Naive thymus-derived CD4-positive, alpha-beta T cell (primary cell): ENCODE measurements at regions not wholly inside any gene's neighbourhood (a gene's known extent, or its start where the extent isn't known, plus 50 kb on each side); places are given as distances from the start of the nearest gene placed in this dataset.

Source experiments
- ATAC-seq: fragments of 150-1000 bp; cut with Tn5 transposase; 2 replicates; pipeline ENCODE4 v1.10.0; 2021; ENCODE audit warnings: mild to moderate bottlenecking, moderate library complexity
- CTCF ChIA-PET: fragments of 350-600 bp; sonication (Branson Sonifier 250); formaldehyde crosslinking; loops from one replicate; lab custom pipeline; 2021; ENCODE audit warnings: antibody characterized with exemption; lab: Charles Lee
- POLR2A ChIA-PET: fragments of 350-600 bp; sonication (Branson Sonifier 250); formaldehyde crosslinking; loops from one replicate; lab custom pipeline; 2021; ENCODE audit warnings: antibody characterized with exemption, inconsistent platforms; lab: Charles Lee
- DNase-seq, 9 donors: peaks; one replicate each; pipeline versions ENCODE4 v3.0.0 to v3.0.0-alpha.2; 2020 to 2022; ENCODE audit warnings: mixed read lengths in 1 of 9
- H3K27ac ChIP-seq: one replicate; pipeline ENCODE4 v1.7.0; 2013; ENCODE audit warnings: mild to moderate bottlenecking, low read depth, low read length, moderate library complexity
- H3K27me3 ChIP-seq, 2 donors: one replicate each; pipeline ENCODE4 v1.7.0; 2013; ENCODE audit warnings: low read length in 2 of 2, mild to moderate bottlenecking in 2 of 2, moderate library complexity in 2 of 2; ENCODE audit not compliant: control insufficient read depth in 2 of 2, insufficient read depth in 2 of 2
- H3K36me3 ChIP-seq, 3 experiments: 1 replicate in 2 of 3; 2 replicates in 1 of 3; pipeline ENCODE4 v1.7.0; 2013; ENCODE audit warnings: low read length in 3 of 3, mild to moderate bottlenecking in 3 of 3, moderate library complexity in 1 of 3; ENCODE audit not compliant: insufficient read depth in 3 of 3, control insufficient read depth in 2 of 3
- H3K4me1 ChIP-seq, 2 donors: one replicate each; pipeline ENCODE4 v1.7.0; 2013; ENCODE audit warnings: low read length in 2 of 2, mild to moderate bottlenecking in 2 of 2, moderate library complexity in 1 of 2; ENCODE audit not compliant: control insufficient read depth in 2 of 2, insufficient read depth in 2 of 2
- H3K4me3 ChIP-seq: 2 replicates; pipeline ENCODE4 v1.7.0; 2013; ENCODE audit warnings: mild to moderate bottlenecking, low read length
- H3K9me3 ChIP-seq, 3 experiments: 1 replicate in 2 of 3; 2 replicates in 1 of 3; pipeline ENCODE4 v1.7.0; 2013; ENCODE audit warnings: low read length in 3 of 3; ENCODE audit not compliant: control insufficient read depth in 2 of 3
- H3K27ac Mint-ChIP-seq, 9 donors: one replicate each; pipeline ENCODE4 v1.8.0; 2020 to 2022; ENCODE audit warnings: mixed read lengths in 9 of 9, mild to moderate bottlenecking in 8 of 9, moderate library complexity in 5 of 9, inconsistent platforms in 2 of 9
- H3K27me3 Mint-ChIP-seq, 5 donors: one replicate each; pipeline ENCODE4 v1.8.0; 2021 to 2022; ENCODE audit warnings: mixed read lengths in 5 of 5, mild to moderate bottlenecking in 1 of 5
- H3K36me3 Mint-ChIP-seq, 5 donors: one replicate each; pipeline ENCODE4 v1.8.0; 2020 to 2022; ENCODE audit warnings: mixed read lengths in 5 of 5, mild to moderate bottlenecking in 3 of 5, inconsistent platforms in 1 of 5
- H3K4me1 Mint-ChIP-seq, 7 donors: one replicate each; pipeline ENCODE4 v1.8.0; 2020 to 2022; ENCODE audit warnings: mixed read lengths in 7 of 7, mild to moderate bottlenecking in 3 of 7, inconsistent platforms in 1 of 7
- H3K4me3 Mint-ChIP-seq, 10 donors: one replicate each; pipeline ENCODE4 v1.8.0; 2020 to 2022; ENCODE audit warnings: mild to moderate bottlenecking in 10 of 10, mixed read lengths in 10 of 10, moderate library complexity in 6 of 10, inconsistent platforms in 2 of 10
- H3K9me3 Mint-ChIP-seq, 11 donors: one replicate each; pipeline ENCODE4 v1.8.0; 2020 to 2022; ENCODE audit warnings: mixed read lengths in 11 of 11, mild to moderate bottlenecking in 4 of 11, inconsistent platforms in 1 of 11, moderate library complexity in 1 of 11
- intact Hi-C, 2 donors: fragments of 100-400 bp; cut with micrococcal nuclease; formaldehyde crosslinking; loops; one replicate each; pipeline ENCODE4 v1.15.1; 2023

- no peaks in the 10 kb centered on the region for H3K4me1 ChIP-seq
- no peaks in the 10 kb centered on the region for H3K27me3 ChIP-seq
- H3K36me3 ChIP-seq: no peaks in the 10 kb centered on the region
- ChIA-PET CTCF (interaction anchor here (1.6 kb wide), 1 partner anchor 13 kb away, joined by 3 read pairs; no protein-coding TSS in a partner anchor), POLR2A (no interaction called here)
- ATAC-seq: no peak
- Mint-ChIP-seq H3K4me3 (no peak overlapping the region), H3K27ac (no peak overlapping the region), H3K4me1 (no peaks in the 10 kb centered on the region), H3K9me3 (peaks cover 0 to 19% (median 5%) of the 10 kb centered on the region in 11 donors), H3K36me3 (peaks cover 0 to 4% (median 0%) of the 10 kb centered on the region in 5 donors), H3K27me3 (peaks cover 0 to 9% (median 4%) of the 10 kb centered on the region in 5 donors)
- DNase-seq: no peak
- intact Hi-C loops: no loop called here
- H3K9me3 ChIP-seq: no peaks in the 10 kb centered on the region
- no peak overlapping the region for H3K27ac ChIP-seq
- no peak overlapping the region for H3K4me3 ChIP-seq
Observed at GRCh38 chr16:8459085-8459733, 131.1 kb downstream of the TMEM114 start.

- H3K4me3 ChIP-seq: no peak overlapping the region
- CTCF ChIA-PET: interaction anchor here (1.6 kb wide), 1 partner anchor 13 kb away, joined by 3 read pairs; no protein-coding TSS in a partner anchor
- DNase-seq: no peak
Observed at GRCh38 chr16:8458481-8459046, 131.7 kb downstream of the TMEM114 start.

GRCh38 chr16:8453359-8453758 lies 137.0 kb downstream of the TMEM114 start:
- ATAC-seq (no peak), DNase-seq (no peak)
- intact Hi-C loops: no loop called here
- Mint-ChIP-seq H3K4me3 (no peak overlapping the region), H3K27me3 (peaks cover 0 to 25% (median 3%) of the 10 kb centered on the region in 5 donors), H3K27ac (no peak overlapping the region), H3K4me1 (no peaks in the 10 kb centered on the region), H3K36me3 (peaks cover 0 to 4% (median 0%) of the 10 kb centered on the region in 5 donors), H3K9me3 (peaks cover 0 to 17% (median 4%) of the 10 kb centered on the region in 11 donors)
- CTCF ChIA-PET: no interaction called here
- no peak overlapping the region for H3K27ac ChIP-seq
- no peak overlapping the region for H3K4me3 ChIP-seq
- no peaks in the 10 kb centered on the region for H3K36me3 ChIP-seq
- POLR2A ChIA-PET: no interaction called here
- no peaks in the 10 kb centered on the region for H3K9me3 ChIP-seq
- no peaks in the 10 kb centered on the region for H3K4me1 ChIP-seq
- no peaks in the 10 kb centered on the region for H3K27me3 ChIP-seq

More at GRCh38 chr16:8458481-8459046, 131.7 kb downstream of the TMEM114 start:
- peaks cover 0 to 4% (median 0%) of the 10 kb centered on the region in 5 donors for H3K36me3 Mint-ChIP-seq
- H3K4me1 Mint-ChIP-seq: no peaks in the 10 kb centered on the region
- intact Hi-C loops: no loop called here
- H3K9me3 Mint-ChIP-seq: peaks cover 0 to 22% (median 7%) of the 10 kb centered on the region in 11 donors
- no peak overlapping the region for H3K27ac Mint-ChIP-seq
- no peaks in the 10 kb centered on the region for H3K9me3 ChIP-seq
- H3K4me1 ChIP-seq: no peaks in the 10 kb centered on the region
- no peak overlapping the region for H3K27ac ChIP-seq
- no peaks in the 10 kb centered on the region for H3K36me3 ChIP-seq
- no peak overlapping the region for H3K4me3 Mint-ChIP-seq
- peaks cover 0 to 9% (median 4%) of the 10 kb centered on the region in 5 donors for H3K27me3 Mint-ChIP-seq
- no peak for ATAC-seq
- POLR2A ChIA-PET: no interaction called here
- no peaks in the 10 kb centered on the region for H3K27me3 ChIP-seq

GRCh38 chr16:8452941-8453340 lies 137.4 kb downstream of the TMEM114 start:
- H3K4me1 ChIP-seq: no peaks in the 10 kb centered on the region
- CTCF ChIA-PET: no interaction called here

GRCh38 chr16:8436931-8437330 lies 153.4 kb downstream of the TMEM114 start:
- intact Hi-C loops: no loop called here
- Mint-ChIP-seq H3K4me1 (no peaks in the 10 kb centered on the region), H3K27ac (no peak overlapping the region), H3K9me3 (peaks cover 0 to 10% (median 4%) of the 10 kb centered on the region in 11 donors), H3K36me3 (no peaks in the 10 kb centered on the region), H3K27me3 (peaks cover 0 to 19% (median 11%) of the 10 kb centered on the region in 5 donors), H3K4me3 (no peak overlapping the region)
- H3K4me3 ChIP-seq: no peak overlapping the region
- POLR2A ChIA-PET: no interaction called here
- H3K27me3 ChIP-seq: no peaks in the 10 kb centered on the region
- no peaks in the 10 kb centered on the region for H3K4me1 ChIP-seq
- no peak for DNase-seq
- CTCF ChIA-PET: no interaction called here
- no peaks in the 10 kb centered on the region for H3K9me3 ChIP-seq
- no peak overlapping the region for H3K27ac ChIP-seq
- no peaks in the 10 kb centered on the region for H3K36me3 ChIP-seq
- ATAC-seq: no peak

More at GRCh38 chr16:8452941-8453340, 137.4 kb downstream of the TMEM114 start:
- H3K27ac Mint-ChIP-seq: no peak overlapping the region
- Histone ChIP-seq H3K9me3 (no peaks in the 10 kb centered on the region), H3K27me3 (no peaks in the 10 kb centered on the region), H3K4me3 (no peak overlapping the region), H3K27ac (no peak overlapping the region), H3K36me3 (no peaks in the 10 kb centered on the region)
- peaks cover 0 to 25% (median 3%) of the 10 kb centered on the region in 5 donors for H3K27me3 Mint-ChIP-seq
- H3K4me1 Mint-ChIP-seq: no peaks in the 10 kb centered on the region
- intact Hi-C loops: no loop called here
- peaks cover 0 to 17% (median 4%) of the 10 kb centered on the region in 11 donors for H3K9me3 Mint-ChIP-seq
- POLR2A ChIA-PET: no interaction called here
- ATAC-seq (no peak), DNase-seq (no peak)
- no peak overlapping the region for H3K4me3 Mint-ChIP-seq
- H3K36me3 Mint-ChIP-seq: peaks cover 0 to 1% (median 0%) of the 10 kb centered on the region in 5 donors

- ATAC-seq: no peak
Observed at GRCh38 chr16:8431783-8432182, 158.5 kb downstream of the TMEM114 start.

More at GRCh38 chr16:8431783-8432182, 158.5 kb downstream of the TMEM114 start:
- no peak overlapping the region for H3K4me3 ChIP-seq
- no peaks in the 10 kb centered on the region for H3K4me1 ChIP-seq
- ChIA-PET CTCF (no interaction called here), POLR2A (no interaction called here)
- Mint-ChIP-seq H3K4me3 (no peak overlapping the region), H3K27ac (no peak overlapping the region), H3K36me3 (no peaks in the 10 kb centered on the region), H3K9me3 (peaks cover 0 to 11% (median 2%) of the 10 kb centered on the region in 11 donors), H3K4me1 (no peaks in the 10 kb centered on the region), H3K27me3 (no peaks in the 10 kb centered on the region)
- no peak for DNase-seq
- no peak overlapping the region for H3K27ac ChIP-seq
- H3K9me3 ChIP-seq: no peaks in the 10 kb centered on the region
- H3K36me3 ChIP-seq: no peaks in the 10 kb centered on the region
- intact Hi-C loops: no loop called here
- H3K27me3 ChIP-seq: no peaks in the 10 kb centered on the region
